ENCODE measurements at regions not wholly inside any gene's neighbourhood (a gene's known extent, or its start where the extent isn't known, plus 50 kb on each side); places are given as distances from the start of the nearest gene placed in this dataset.
A peak's percentile ranks its signal among the peaks of the same experiment; 100 is the strongest.

GRCh38 chr14:61929651-61930050 is 167.4 kb downstream of the SNAPC1 start:
- Histone ChIP-seq H3K9me1 (ENCODE audit: insufficient read depth, low read length) (peaks cover 5% of the 10 kb centered on the region; the same call in 1 of the 2 replicates), H3K4me2 (ENCODE audit: low read depth, low read length) (peak overlapping the region; percentile 58; the same call in 1 of the 2 replicates), H3K79me1 (ENCODE audit: low read depth in 1 of 2, low read length in 2 of 2) (peaks cover 12 to 17% of the 10 kb centered on the region in 2 experiments; a peak in 3 of 4 replicates), H3K9me3 (ENCODE audit: control insufficient read depth, insufficient read depth, low read length) (no peaks in the 10 kb centered on the region), H3K27ac (ENCODE audit: insufficient read depth, low read length) (no peak overlapping the region), H2BK15ac (ENCODE audit: low read depth, low read length) (peak overlapping the region; percentile 58; the same call in 2 of the 3 replicates), H3K4me3 (ENCODE audit: insufficient read depth, low read depth, low read length) (no peak overlapping the region), H3K36me3 (ENCODE audit: control insufficient read depth, insufficient read depth, low read length) (no peaks in the 10 kb centered on the region), H2AFZ (replicated peaks; ENCODE audit: low read length, poor library complexity) (no peak overlapping the region), H4K20me1 (ENCODE audit: insufficient read depth, low read length) (no peaks in the 10 kb centered on the region), H3K9ac (ENCODE audit: low read depth, low read length) (no peak overlapping the region), H2AK5ac (ENCODE audit: low read depth, low read length) (no peak overlapping the region), H2BK120ac (ENCODE audit: low read depth, low read length) (peak overlapping the region; percentile 32; the same call in 1 of the 2 replicates), H3K23ac (ENCODE audit: low read depth, low read length) (no peak overlapping the region), H2BK5ac (ENCODE audit: low read depth, low read length, poor library complexity, severe bottlenecking) (peak overlapping the region; percentile 15), H3K18ac (ENCODE audit: low read depth, low read length) (peak overlapping the region; percentile 54; the same call in 1 of the 2 replicates), H2AK9ac (replicated peaks; ENCODE audit: low read depth, low read length, poor library complexity) (no peak overlapping the region), H4K91ac (ENCODE audit: insufficient read depth, low read depth, low read length) (peak overlapping the region; percentile 28), H3K27me3 (ENCODE audit: control insufficient read depth, insufficient read depth, low read length) (no peaks in the 10 kb centered on the region), H3K4ac (ENCODE audit: low read depth, low read length) (peak overlapping the region; percentile 27; the same call in 1 of the 2 replicates), H2BK20ac (ENCODE audit: low read depth, low read length) (peak overlapping the region; percentile 61), H4K8ac (ENCODE audit: low read depth in 2 of 2, low read length in 2 of 2) (peak overlapping the region in 1 of 2 experiments; percentile 58; a peak in 2 of 4 replicates), H3K4me1 (ENCODE audit: control insufficient read depth, insufficient read depth, low read length) (peaks cover 30% of the 10 kb centered on the region), H4K5ac (ENCODE audit: low read depth, low read length) (no peak overlapping the region), H3K56ac (ENCODE audit: extremely low read depth, insufficient read depth, low read length) (no peak overlapping the region), H3K14ac (replicated peaks; ENCODE audit: low read depth, low read length) (peak overlapping the region; percentile 22; the same call in 1 of the 2 replicates)
- no CpG with 5 or more reads among the region's 2 CpGs for WGBS, 2 experiments (ENCODE audit: extremely low coverage in 2 of 2, insufficient read length in 1 of 2)
- intact Hi-C loops (cut with micrococcal nuclease) (loop anchor here (10.0 kb wide), 1 partner anchor 1345 kb away; no protein-coding TSS in a partner anchor), in situ Hi-C loops (cut with MboI; ENCODE audit: low sequenced_read_pairs) (no loop called here), dilution Hi-C loops (cut with HindIII; ENCODE audit: low sequenced_read_pairs, unreplicated experiment) (no loop called here)
- ChIA-PET POLR2A (ENCODE audit: unreplicated experiment) (no interaction called here), CTCF (interaction anchor here (1.0 kb wide), 1 partner anchor 197 kb away, joined by 4 read pairs; no protein-coding TSS in a partner anchor)
- TF ChIP-seq MAFK (IDR thresholded peaks at IDR 0.05; ENCODE audit: low read depth, low read length) (no peak), SMC3 (IDR thresholded peaks at IDR 0.05; ENCODE audit: low read depth, low read length) (no peak)
- no TSS peak for BruUV-seq (replicated peaks)
- DNase-seq, result no peak
- ATAC-seq (ENCODE audit: low read depth), result no peak

Measured in IMR-90 (cell line).